CD4-positive, CD25-positive, alpha-beta regulatory T cell (primary cell): ENCODE measurements at regions not wholly inside any gene's neighbourhood (a gene's known extent, or its start where the extent isn't known, plus 50 kb on each side); places are given as distances from the start of the nearest gene placed in this dataset.

Experiments
- ATAC-seq, 2 donors: fragments of 150-1000 bp; cut with Tn5 transposase; one replicate each; pipeline ENCODE4 v1.10.0; 2021; ENCODE audit warnings: low read depth in 2 of 2, moderate number of reproducible peaks in 2 of 2, moderate library complexity in 1 of 2
- DNase-seq, 3 donors: peaks; one replicate each; pipeline versions ENCODE4 v3.0.0 to v3.0.0-alpha.2; 2012 to 2022; ENCODE audit warnings: mixed read lengths in 1 of 3
- H3K27ac ChIP-seq: one replicate; pipeline ENCODE4 v1.7.0; 2013; ENCODE audit warnings: mild to moderate bottlenecking, low read length; ENCODE audit not compliant: insufficient read depth, poor library complexity, severe bottlenecking
- H3K27me3 ChIP-seq: one replicate; pipeline ENCODE4 v1.7.0; 2013; ENCODE audit warnings: low read length; ENCODE audit not compliant: control insufficient read depth, insufficient read depth
- H3K36me3 ChIP-seq: one replicate; pipeline ENCODE4 v1.7.0; 2013; ENCODE audit warnings: mild to moderate bottlenecking, low read length, moderate library complexity; ENCODE audit not compliant: control insufficient read depth, insufficient read depth
- H3K4me1 ChIP-seq: 2 replicates; pipeline ENCODE4 v1.7.0; 2013; ENCODE audit warnings: mild to moderate bottlenecking, low read length; ENCODE audit not compliant: insufficient read depth, control insufficient read depth, poor library complexity, severe bottlenecking
- H3K4me3 ChIP-seq: one replicate; pipeline ENCODE4 v1.7.0; 2013; ENCODE audit warnings: low read depth, mild to moderate bottlenecking, low read length, moderate library complexity
- H3K9me3 ChIP-seq, 2 experiments: 1 replicate in 1 of 2; 2 replicates in 1 of 2; pipeline ENCODE4 v1.7.0; 2013; ENCODE audit warnings: low read length in 2 of 2, mild to moderate bottlenecking in 1 of 2, moderate library complexity in 1 of 2; ENCODE audit not compliant: control insufficient read depth in 2 of 2
- H3K27ac Mint-ChIP-seq, 3 donors: one replicate each; pipeline ENCODE4 v1.8.0; 2020 to 2022; ENCODE audit warnings: mild to moderate bottlenecking in 3 of 3, mixed read lengths in 3 of 3, moderate library complexity in 2 of 3
- H3K27me3 Mint-ChIP-seq: one replicate; pipeline ENCODE4 v1.8.0; 2022; ENCODE audit warnings: mild to moderate bottlenecking, mixed read lengths
- H3K36me3 Mint-ChIP-seq: one replicate; pipeline ENCODE4 v1.8.0; 2020; ENCODE audit warnings: mixed read lengths
- H3K4me1 Mint-ChIP-seq, 4 donors: one replicate each; pipeline ENCODE4 v1.8.0; 2020 to 2022; ENCODE audit warnings: mixed read lengths in 4 of 4, mild to moderate bottlenecking in 1 of 4
- H3K4me3 Mint-ChIP-seq, 4 donors: one replicate each; pipeline ENCODE4 v1.8.0; 2020 to 2022; ENCODE audit warnings: mild to moderate bottlenecking in 4 of 4, mixed read lengths in 4 of 4, moderate library complexity in 3 of 4
- H3K9me3 Mint-ChIP-seq, 7 donors: one replicate each; pipeline ENCODE4 v1.8.0; 2020 to 2022; ENCODE audit warnings: mixed read lengths in 7 of 7, mild to moderate bottlenecking in 3 of 7, moderate library complexity in 2 of 7

DNA sequence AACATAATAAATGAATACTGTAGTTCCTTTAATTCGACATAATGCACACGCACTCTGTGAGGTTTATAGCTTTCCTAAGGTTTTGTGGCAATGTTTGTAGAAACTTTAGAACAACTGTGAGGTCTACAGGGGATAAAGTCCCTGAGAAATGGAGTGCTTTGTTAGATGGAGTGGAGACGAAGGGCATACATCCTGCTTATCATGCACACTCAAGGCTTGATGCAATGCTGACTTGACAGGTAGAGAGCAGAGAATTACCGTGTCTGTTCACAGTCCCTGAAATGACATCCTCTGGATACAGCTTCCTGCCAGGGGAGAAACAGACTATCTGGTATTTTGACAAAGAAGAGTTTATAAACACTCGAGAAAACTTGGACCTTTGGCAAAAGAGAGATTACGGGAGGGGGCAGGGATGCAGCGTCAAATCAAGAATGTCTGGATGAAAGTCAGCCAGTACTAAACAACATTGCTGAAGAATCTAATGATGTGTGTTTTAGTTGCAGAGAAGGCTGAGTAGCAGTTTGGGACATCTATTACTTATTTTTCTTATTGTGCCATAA lies 766.9 kb upstream of the ZEB2 start:
- H3K9me3 Mint-ChIP-seq: peaks cover 0 to 8% (median 0%) of the 10 kb centered on the region in 7 donors
- Histone ChIP-seq H3K27me3 (no peaks in the 10 kb centered on the region), H3K9me3 (no peaks in the 10 kb centered on the region), H3K27ac (no peak overlapping the region), H3K4me3 (no peak overlapping the region), H3K4me1 (no peaks in the 10 kb centered on the region), H3K36me3 (no peaks in the 10 kb centered on the region)
- H3K4me3 Mint-ChIP-seq: no peak overlapping the region
- no peak overlapping the region for H3K27ac Mint-ChIP-seq
- no peak for DNase-seq
- H3K27me3 Mint-ChIP-seq: no peaks in the 10 kb centered on the region
- H3K36me3 Mint-ChIP-seq: no peaks in the 10 kb centered on the region
- H3K4me1 Mint-ChIP-seq: no peaks in the 10 kb centered on the region
- no peak for ATAC-seq

GRCh38 chr2:145284551-145284950 lies 764.6 kb upstream of the ZEB2 start:
- no peaks in the 10 kb centered on the region for H3K4me1 ChIP-seq
- Mint-ChIP-seq H3K9me3 (peaks cover 0 to 4% (median 1%) of the 10 kb centered on the region in 7 donors), H3K36me3 (no peaks in the 10 kb centered on the region), H3K27me3 (no peaks in the 10 kb centered on the region), H3K4me1 (no peaks in the 10 kb centered on the region), H3K27ac (no peak overlapping the region), H3K4me3 (no peak overlapping the region)
- H3K36me3 ChIP-seq: no peaks in the 10 kb centered on the region
- no peak overlapping the region for H3K4me3 ChIP-seq
- DNase-seq: no peak
- no peak overlapping the region for H3K27ac ChIP-seq
- H3K27me3 ChIP-seq: no peaks in the 10 kb centered on the region
- no peaks in the 10 kb centered on the region for H3K9me3 ChIP-seq
- ATAC-seq: no peak

DNA sequence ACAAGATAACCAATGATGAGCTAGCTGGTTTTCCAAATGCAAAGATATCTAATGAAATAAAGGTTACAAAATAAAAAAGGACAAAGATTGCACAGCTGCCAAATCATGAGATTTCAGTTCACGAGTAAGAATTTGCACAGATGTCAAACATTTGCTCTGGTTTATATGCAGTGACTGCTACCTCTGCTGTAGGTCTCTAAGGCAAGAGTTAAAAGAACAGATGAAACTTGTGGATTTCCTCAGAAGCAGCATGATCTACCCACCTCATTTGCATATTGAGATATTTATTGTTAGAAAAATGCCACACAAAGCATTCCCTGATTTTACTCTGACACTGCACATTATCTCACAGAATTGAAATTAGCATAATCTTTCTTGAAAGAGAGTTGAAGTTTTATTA lies 763.2 kb upstream of the ZEB2 start:
- Mint-ChIP-seq H3K9me3 (peaks cover 0 to 4% (median 0%) of the 10 kb centered on the region in 7 donors), H3K36me3 (no peaks in the 10 kb centered on the region), H3K4me3 (no peak overlapping the region), H3K27ac (no peak overlapping the region), H3K27me3 (no peaks in the 10 kb centered on the region), H3K4me1 (no peaks in the 10 kb centered on the region)
- Histone ChIP-seq H3K9me3 (no peaks in the 10 kb centered on the region), H3K36me3 (no peaks in the 10 kb centered on the region), H3K27ac (no peak overlapping the region), H3K4me1 (no peaks in the 10 kb centered on the region), H3K4me3 (no peak overlapping the region), H3K27me3 (no peaks in the 10 kb centered on the region)
- ATAC-seq: no peak
- no peak for DNase-seq

GRCh38 chr2:145277922-145278321 lies 758.0 kb upstream of the ZEB2 start:
- DNase-seq (no peak), ATAC-seq (no peak)
- Histone ChIP-seq H3K4me3 (no peak overlapping the region), H3K9me3 (no peaks in the 10 kb centered on the region), H3K27ac (no peak overlapping the region), H3K36me3 (no peaks in the 10 kb centered on the region), H3K4me1 (no peaks in the 10 kb centered on the region), H3K27me3 (no peaks in the 10 kb centered on the region)
- no peak overlapping the region for H3K4me3 Mint-ChIP-seq
- peaks cover 1 to 6% (median 2%) of the 10 kb centered on the region in 7 donors for H3K9me3 Mint-ChIP-seq
- no peaks in the 10 kb centered on the region for H3K4me1 Mint-ChIP-seq
- no peak overlapping the region for H3K27ac Mint-ChIP-seq
- H3K36me3 Mint-ChIP-seq: no peaks in the 10 kb centered on the region
- no peaks in the 10 kb centered on the region for H3K27me3 Mint-ChIP-seq

DNA sequence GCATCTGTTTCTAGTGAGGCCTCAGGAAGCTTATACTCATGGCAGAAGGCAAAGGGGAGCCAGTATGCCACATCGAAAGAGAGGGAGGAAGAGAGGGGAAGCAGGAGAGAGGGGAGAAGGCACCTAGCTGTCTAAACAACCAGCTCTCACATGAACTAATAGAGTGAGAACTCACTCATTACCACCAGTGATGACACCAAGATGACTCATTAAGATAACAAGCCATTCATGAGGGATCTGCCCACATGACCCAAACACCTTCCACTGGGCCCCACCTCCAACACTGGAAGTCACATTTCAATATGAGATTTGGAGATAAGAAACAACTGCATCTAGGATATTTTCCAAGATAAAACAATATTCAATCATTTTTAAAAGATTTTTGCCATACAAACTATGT lies 753.9 kb upstream of the ZEB2 start:
- H3K9me3 Mint-ChIP-seq: peaks cover 0 to 10% (median 2%) of the 10 kb centered on the region in 7 donors

GRCh38 chr2:145268931-145269330 lies 749.0 kb upstream of the ZEB2 start:
- no peaks in the 10 kb centered on the region for H3K36me3 Mint-ChIP-seq
- Histone ChIP-seq H3K36me3 (no peaks in the 10 kb centered on the region), H3K9me3 (no peaks in the 10 kb centered on the region), H3K27ac (no peak overlapping the region), H3K27me3 (no peaks in the 10 kb centered on the region), H3K4me1 (no peaks in the 10 kb centered on the region), H3K4me3 (no peak overlapping the region)
- ATAC-seq: no peak
- no peak overlapping the region for H3K4me3 Mint-ChIP-seq
- no peaks in the 10 kb centered on the region for H3K4me1 Mint-ChIP-seq
- DNase-seq: no peak
- H3K27me3 Mint-ChIP-seq: no peaks in the 10 kb centered on the region
- H3K9me3 Mint-ChIP-seq: peaks cover 0 to 7% (median 2%) of the 10 kb centered on the region in 7 donors
- H3K27ac Mint-ChIP-seq: no peak overlapping the region

More for the DNA sequence above, 753.9 kb upstream of the ZEB2 start:
- Histone ChIP-seq H3K27me3 (no peaks in the 10 kb centered on the region), H3K27ac (no peak overlapping the region), H3K36me3 (no peaks in the 10 kb centered on the region), H3K4me3 (no peak overlapping the region), H3K9me3 (no peaks in the 10 kb centered on the region), H3K4me1 (no peaks in the 10 kb centered on the region)
- DNase-seq: no peak
- Mint-ChIP-seq H3K36me3 (no peaks in the 10 kb centered on the region), H3K27me3 (no peaks in the 10 kb centered on the region), H3K4me3 (no peak overlapping the region), H3K4me1 (no peaks in the 10 kb centered on the region), H3K27ac (no peak overlapping the region)
- no peak for ATAC-seq

DNA sequence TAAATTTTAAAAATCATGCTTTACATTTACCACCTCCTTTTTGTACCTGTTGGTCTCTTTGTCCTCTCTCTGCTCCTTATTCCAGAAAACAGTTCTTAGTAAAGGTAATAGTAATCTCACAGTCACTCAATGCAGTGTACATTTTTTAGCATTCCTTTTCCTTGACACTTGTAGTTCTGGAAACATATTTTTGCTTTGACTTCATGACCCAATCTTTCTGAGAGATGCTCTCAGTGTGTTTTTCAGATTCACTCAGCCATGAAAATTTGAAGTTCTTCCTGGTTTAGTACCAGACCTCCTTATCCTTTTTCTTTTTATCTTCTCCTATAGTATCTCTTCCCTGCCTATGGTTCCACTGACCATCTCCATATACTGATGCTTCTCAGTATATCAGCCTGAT lies 747.5 kb upstream of the ZEB2 start:
- Mint-ChIP-seq H3K27me3 (no peaks in the 10 kb centered on the region), H3K36me3 (no peaks in the 10 kb centered on the region), H3K4me1 (no peaks in the 10 kb centered on the region), H3K27ac (no peak overlapping the region), H3K4me3 (no peak overlapping the region), H3K9me3 (peaks cover 0 to 4% (median 1%) of the 10 kb centered on the region in 7 donors)
- H3K27me3 ChIP-seq: no peaks in the 10 kb centered on the region
- no peak for ATAC-seq
- DNase-seq: no peak
- no peak overlapping the region for H3K4me3 ChIP-seq
- no peaks in the 10 kb centered on the region for H3K4me1 ChIP-seq
- H3K9me3 ChIP-seq: no peaks in the 10 kb centered on the region
- H3K36me3 ChIP-seq: no peaks in the 10 kb centered on the region
- no peak overlapping the region for H3K27ac ChIP-seq

- Mint-ChIP-seq H3K4me3 (peak overlapping the region in 1 of 4 donors; percentile 49), H3K36me3 (no peaks in the 10 kb centered on the region), H3K9me3 (peaks cover 0 to 2% (median 1%) of the 10 kb centered on the region in 7 donors), H3K27ac (no peak overlapping the region), H3K27me3 (no peaks in the 10 kb centered on the region), H3K4me1 (no peaks in the 10 kb centered on the region)
- DNase-seq (no peak), ATAC-seq (no peak)
- no peaks in the 10 kb centered on the region for H3K4me1 ChIP-seq
- no peaks in the 10 kb centered on the region for H3K9me3 ChIP-seq
- H3K4me3 ChIP-seq: no peak overlapping the region
- H3K27me3 ChIP-seq: no peaks in the 10 kb centered on the region
- H3K27ac ChIP-seq: no peak overlapping the region
- H3K36me3 ChIP-seq: no peaks in the 10 kb centered on the region
Measured at GRCh38 chr2:145265244-145265643, 745.3 kb upstream of the ZEB2 start.
